Spleen (tissue), 3 donors: ENCODE measurements at regions not wholly inside any gene's neighbourhood (a gene's known extent, or its start where the extent isn't known, plus 50 kb on each side); places are given as distances from the start of the nearest gene placed in this dataset.

Experiments
- POLR2A ChIP-seq, 3 donors: fragments of 450-650 bp; IDR thresholded peaks; one replicate each; pipeline ENCODE4 v1.5.1; 2017; ENCODE audit warnings: antibody characterized with exemption in 3 of 3, mild to moderate bottlenecking in 1 of 3
- POLR2AphosphoS5 ChIP-seq, 3 donors: sonication (generic); formaldehyde crosslinking; IDR thresholded peaks; one replicate each; pipeline ENCODE4 v1.5.1; 2017; ENCODE audit warnings: antibody characterized with exemption in 3 of 3

DNA sequence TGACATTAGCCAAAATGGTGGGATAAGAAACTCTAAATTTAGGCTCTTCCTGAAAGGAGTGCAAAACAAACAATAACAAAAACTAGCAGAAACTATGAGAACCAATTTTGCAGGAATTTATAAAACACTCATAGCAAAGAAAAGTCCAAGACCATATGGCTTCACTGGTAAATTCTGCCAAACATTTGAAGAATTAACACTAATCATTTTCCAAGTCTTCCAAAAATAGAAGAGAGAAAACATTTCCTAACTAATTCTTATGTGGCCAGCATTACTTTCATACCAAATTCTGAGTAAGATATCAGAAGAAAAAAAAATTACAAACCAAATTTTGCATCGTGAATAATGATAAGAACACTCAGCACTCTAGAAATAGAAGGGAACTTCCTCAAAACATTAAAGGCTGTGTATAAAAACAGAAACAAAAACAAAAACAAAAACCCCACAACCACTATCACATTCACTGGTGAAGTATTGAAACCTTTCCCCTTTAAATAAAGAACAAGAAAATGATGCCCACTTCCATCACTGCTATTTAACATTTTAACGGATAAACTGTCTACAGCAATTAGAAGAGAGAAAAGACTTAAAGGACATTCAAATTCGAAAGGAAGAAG is 524.3 kb upstream of the GALNTL6 start:
- TF ChIP-seq POLR2AphosphoS5 (IDR thresholded peaks at IDR 0.05) (no peak), POLR2A (IDR thresholded peaks at IDR 0.05) (no peak)
